HCT116 (cell line): ENCODE measurements at regions not wholly inside any gene's neighbourhood (a gene's known extent, or its start where the extent isn't known, plus 50 kb on each side); places are given as distances from the start of the nearest gene placed in this dataset.
A peak's percentile ranks its signal among the peaks of the same experiment; 100 is the strongest.

Experiments used
- CBX3 ChIP-seq: IDR thresholded peaks from 2 replicates; pipeline ENCODE4 v1.6.1; 2012; ENCODE audit warnings: low read depth
- CEBPB ChIP-seq: IDR thresholded peaks from 2 replicates; pipeline ENCODE4 v1.6.1; 2012; ENCODE audit warnings: low read depth
- CTCF ChIP-seq, 3 experiments: fragments of 200-600 bp in 1 of 3; sonication (generic) in 1 of 3; IDR thresholded peaks in 2 of 3; conservative IDR thresholded peaks in 1 of 3; 2 replicates each; pipeline ENCODE4 v1.5.1; 2012 to 2017; ENCODE audit warnings: low read depth in 2 of 3, low read length in 2 of 3, antibody characterized with exemption in 1 of 3, borderline replicate concordance in 1 of 3, control low read depth in 1 of 3, mild to moderate bottlenecking in 1 of 3, mixed read lengths in 1 of 3, mixed run types in 1 of 3, moderate library complexity in 1 of 3; ENCODE audit not compliant: insufficient read depth in 1 of 3
- EZH2phosphoT487 ChIP-seq: fragments of 200-600 bp; IDR thresholded peaks from 2 replicates; pipeline ENCODE4 v1.6.1; 2018; ENCODE audit warnings: antibody characterized with exemption, borderline replicate concordance
- FOSL1 ChIP-seq: IDR thresholded peaks from 2 replicates; pipeline ENCODE4 v1.6.1; 2012; ENCODE audit warnings: low read depth
- MAX ChIP-seq: IDR thresholded peaks from 2 replicates; pipeline ENCODE4 v1.6.1; 2012
- POLR2A ChIP-seq: IDR thresholded peaks from 2 replicates; pipeline ENCODE4 v1.7.0; 2011; ENCODE audit warnings: borderline replicate concordance; ENCODE audit not compliant: insufficient read depth, insufficient read length; ENCODE audit errors: extremely low read depth
- POLR2AphosphoS5 ChIP-seq: IDR thresholded peaks from 2 replicates; pipeline ENCODE4 v1.6.1; 2011; ENCODE audit warnings: mild to moderate bottlenecking, low read depth, low read length, moderate library complexity
- REST ChIP-seq: IDR thresholded peaks from 2 replicates; pipeline ENCODE4 v1.6.1; 2012; ENCODE audit warnings: low read depth
- YY1 ChIP-seq: IDR thresholded peaks from 2 replicates; pipeline ENCODE4 v1.6.1; 2011; ENCODE audit warnings: low read length, low read depth, moderate library complexity, mild to moderate bottlenecking; ENCODE audit not compliant: insufficient replicate concordance; ENCODE audit errors: extremely low read depth

DNA sequence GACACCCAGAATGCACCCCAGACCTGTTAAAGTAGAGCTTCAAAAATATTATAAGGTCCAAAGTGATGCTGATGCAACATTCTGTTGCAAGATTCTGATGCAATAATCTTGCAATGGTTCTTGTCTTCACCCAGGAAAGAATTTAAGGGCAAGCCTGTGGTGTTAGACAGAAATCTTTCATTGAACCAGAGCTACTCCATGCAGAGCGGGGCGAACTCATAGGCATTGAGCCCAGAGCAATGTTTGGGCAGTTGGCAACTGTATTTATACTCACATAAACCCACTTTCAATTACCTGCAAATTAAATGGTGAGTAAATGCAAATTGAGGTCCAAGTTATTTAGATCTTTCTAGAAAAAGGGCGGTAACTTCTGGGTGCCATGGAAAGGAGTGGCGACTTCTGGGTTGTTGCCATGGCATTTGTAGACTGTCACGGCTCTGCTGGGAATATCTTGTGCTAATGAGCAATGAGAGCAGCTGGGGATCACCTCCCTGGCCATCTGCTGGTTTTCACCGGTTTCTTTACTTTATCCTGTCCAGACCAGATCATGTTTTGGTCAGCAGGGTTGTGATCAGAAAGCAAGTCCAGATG, 163.4 kb downstream of the ICE1 start:
- TF ChIP-seq CTCF (IDR thresholded peaks at IDR 0.05 in 2 of 3, conservative IDR thresholded peaks at IDR 0.05 in 1 of 3; ENCODE audit: borderline replicate concordance in 1 of 3, insufficient read depth in 1 of 3, low read depth in 2 of 3, low read length in 2 of 3) (no peak), EZH2phosphoT487 (no peak), REST (no peak), YY1 (no peak), CBX3 (no peak), MAX (no peak), CEBPB (peak; percentile 92), POLR2A (no peak), FOSL1 (no peak), POLR2AphosphoS5 (no peak)
